ENCODE measurements at regions not wholly inside any gene's neighbourhood (a gene's known extent, or its start where the extent isn't known, plus 50 kb on each side); places are given as distances from the start of the nearest gene placed in this dataset.

- DNase-seq, result no peak
- H3K4me3 ChIP-seq, result no peak overlapping the region
- no peaks in the 10 kb centered on the region for H3K4me1 ChIP-seq
- no peak for ATAC-seq
- no peak for TF ChIP-seq POLR2A (IDR thresholded peaks at IDR 0.05)
- TF ChIP-seq, protein P1, sequence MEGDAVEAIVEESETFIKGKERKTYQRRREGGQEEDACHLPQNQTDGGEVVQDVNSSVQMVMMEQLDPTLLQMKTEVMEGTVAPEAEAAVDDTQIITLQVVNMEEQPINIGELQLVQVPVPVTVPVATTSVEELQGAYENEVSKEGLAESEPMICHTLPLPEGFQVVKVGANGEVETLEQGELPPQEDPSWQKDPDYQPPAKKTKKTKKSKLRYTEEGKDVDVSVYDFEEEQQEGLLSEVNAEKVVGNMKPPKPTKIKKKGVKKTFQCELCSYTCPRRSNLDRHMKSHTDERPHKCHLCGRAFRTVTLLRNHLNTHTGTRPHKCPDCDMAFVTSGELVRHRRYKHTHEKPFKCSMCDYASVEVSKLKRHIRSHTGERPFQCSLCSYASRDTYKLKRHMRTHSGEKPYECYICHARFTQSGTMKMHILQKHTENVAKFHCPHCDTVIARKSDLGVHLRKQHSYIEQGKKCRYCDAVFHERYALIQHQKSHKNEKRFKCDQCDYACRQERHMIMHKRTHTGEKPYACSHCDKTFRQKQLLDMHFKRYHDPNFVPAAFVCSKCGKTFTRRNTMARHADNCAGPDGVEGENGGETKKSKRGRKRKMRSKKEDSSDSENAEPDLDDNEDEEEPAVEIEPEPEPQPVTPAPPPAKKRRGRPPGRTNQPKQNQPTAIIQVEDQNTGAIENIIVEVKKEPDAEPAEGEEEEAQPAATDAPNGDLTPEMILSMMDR (IDR thresholded peaks at IDR 0.05), result no peak
- intact Hi-C loops (cut with DNase I), result no loop called here
- no peaks in the 10 kb centered on the region for H3K36me3 ChIP-seq
- H3K27me3 ChIP-seq, result no peaks in the 10 kb centered on the region
- H3K27ac ChIP-seq, result no peak overlapping the region
- WGBS (ENCODE audit: insufficient coverage, low coverage, low lambda C conversion rate, missing lambda C conversion rate), result 66% methylated on average over 8 of the region's 8 CpGs
- no peaks in the 10 kb centered on the region for H3K9me3 ChIP-seq
Measured at GRCh38 chr18:70496353-70497294, 207.8 kb downstream of the SOCS6 start.

GRCh38 chr18:70494524-70494923 is 205.7 kb downstream of the SOCS6 start:
- H3K27me3 ChIP-seq, result no peaks in the 10 kb centered on the region
- DNase-seq (no peak), ATAC-seq (no peak)
- H3K4me1 ChIP-seq, result peaks cover 0 to 5% (median 0%) of the 10 kb centered on the region in 4 donors
- H3K4me3 ChIP-seq, result no peak overlapping the region
- TF ChIP-seq, protein P1 (IDR thresholded peaks at IDR 0.05), result no peak
- no peak for TF ChIP-seq POLR2A (IDR thresholded peaks at IDR 0.05)
- H3K9me3 ChIP-seq, result no peaks in the 10 kb centered on the region
- H3K27ac ChIP-seq, result no peak overlapping the region
- H3K36me3 ChIP-seq, result no peaks in the 10 kb centered on the region
- intact Hi-C loops (cut with DNase I), result no loop called here
- 90% methylated on average over 2 of the region's 2 CpGs for WGBS (ENCODE audit: insufficient coverage, low coverage, low lambda C conversion rate, missing lambda C conversion rate)

DNA sequence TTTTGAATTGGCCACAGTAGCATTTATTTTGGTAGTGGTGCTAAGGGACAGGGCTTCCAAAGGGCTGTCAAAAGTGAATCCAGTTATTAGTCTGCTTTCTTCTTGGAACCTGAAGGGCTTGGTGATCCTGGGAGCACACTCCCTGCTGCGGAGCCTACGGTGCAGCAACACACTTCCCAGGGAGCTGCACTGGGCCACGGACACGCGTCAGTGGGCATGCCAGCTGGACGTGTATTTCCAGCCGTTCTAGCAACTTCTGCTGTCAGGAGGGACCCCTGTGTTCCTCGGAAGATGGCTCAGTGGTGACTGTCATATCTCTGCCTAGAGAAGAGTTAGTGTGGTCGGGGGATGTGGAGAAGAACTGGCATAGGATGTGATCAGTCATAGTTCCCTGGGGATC is 204.6 kb downstream of the SOCS6 start:
- H3K4me1 ChIP-seq, result peaks cover 0 to 8% (median 0%) of the 10 kb centered on the region in 4 donors
- H3K36me3 ChIP-seq, result no peaks in the 10 kb centered on the region
- no peak for DNase-seq
- intact Hi-C loops (cut with DNase I), result no loop called here
- no peak for ATAC-seq
- H3K27me3 ChIP-seq, result no peaks in the 10 kb centered on the region
- no peak for TF ChIP-seq POLR2A (IDR thresholded peaks at IDR 0.05)
- TF ChIP-seq, protein P1 (IDR thresholded peaks at IDR 0.05), result no peak
- no peaks in the 10 kb centered on the region for H3K9me3 ChIP-seq
- no peak overlapping the region for H3K4me3 ChIP-seq
- 85% methylated on average over 5 of the region's 9 CpGs for WGBS (ENCODE audit: insufficient coverage, low coverage, low lambda C conversion rate, missing lambda C conversion rate)
- H3K27ac ChIP-seq, result no peak overlapping the region

- Histone ChIP-seq H3K9me3 (no peaks in the 10 kb centered on the region), H3K4me1 (peaks cover 0 to 8% (median 0%) of the 10 kb centered on the region in 4 donors), H3K4me3 (no peak overlapping the region), H3K27me3 (no peaks in the 10 kb centered on the region), H3K27ac (no peak overlapping the region), H3K36me3 (no peaks in the 10 kb centered on the region)
- TF ChIP-seq, protein P1 (IDR thresholded peaks at IDR 0.05), result peak; percentile 71 to 93 (median 86)
- no peak for TF ChIP-seq POLR2A (IDR thresholded peaks at IDR 0.05)
- WGBS (ENCODE audit: insufficient coverage, low coverage, low lambda C conversion rate, missing lambda C conversion rate), result 23% methylated on average over 4 of the region's 4 CpGs
- intact Hi-C loops (cut with DNase I), result no loop called here
- ATAC-seq (peak; percentile 84 to 89 (median 87)), DNase-seq (peak in 2 of 3 donors; percentile 59 to 77)
Measured at GRCh38 chr18:70491734-70492348, 203.0 kb downstream of the SOCS6 start.

All from right lobe of liver (tissue), 6 donors.